AML-193 (cell line): ENCODE measurements at regions not wholly inside any gene's neighbourhood (a gene's known extent, or its start where the extent isn't known, plus 50 kb on each side); places are given as distances from the start of the nearest gene placed in this dataset.

Experiments
- DNase-seq, 2 experiments: peaks; one replicate each; lab custom pipeline; 2025; lab: John Stamatoyannopoulos, UW

DNA sequence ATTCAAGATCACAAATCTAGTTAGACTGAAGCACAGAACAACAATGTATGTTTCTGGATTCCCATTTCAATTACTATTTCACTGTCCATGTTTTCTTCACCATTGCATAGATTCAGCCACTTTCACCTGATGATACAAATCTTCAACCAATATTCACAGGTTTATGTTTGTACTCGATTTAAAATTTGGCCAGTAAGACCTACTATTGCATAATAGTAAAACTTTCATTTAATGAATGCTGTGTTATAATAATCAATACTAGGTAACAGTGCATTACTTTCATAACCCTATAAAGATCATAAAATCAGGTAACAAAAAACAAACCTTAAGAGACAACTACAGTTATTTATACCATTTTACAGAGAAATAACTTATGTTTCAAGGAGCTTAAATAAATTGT is 2209.1 kb downstream of the ARAP2 start:
- no peak for DNase-seq

DNA sequence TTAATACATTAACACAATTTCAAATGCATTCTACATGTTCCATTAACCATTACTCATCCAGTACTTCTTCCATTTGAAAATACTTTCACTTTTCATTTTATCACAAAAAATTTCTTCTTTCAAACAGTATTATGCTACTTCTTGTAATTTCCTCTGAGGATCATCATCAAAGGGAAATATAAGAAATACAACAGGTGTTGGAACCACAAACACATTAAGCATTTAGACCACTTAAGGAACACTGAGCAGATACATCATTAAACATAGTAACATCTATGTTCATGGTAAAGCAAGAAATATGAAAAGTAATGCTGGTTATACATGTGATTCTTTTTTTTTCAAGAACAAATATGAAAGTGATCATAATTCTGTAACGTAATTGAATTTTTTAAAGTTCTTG is 2207.0 kb downstream of the ARAP2 start:
- DNase-seq, result no peak

DNA sequence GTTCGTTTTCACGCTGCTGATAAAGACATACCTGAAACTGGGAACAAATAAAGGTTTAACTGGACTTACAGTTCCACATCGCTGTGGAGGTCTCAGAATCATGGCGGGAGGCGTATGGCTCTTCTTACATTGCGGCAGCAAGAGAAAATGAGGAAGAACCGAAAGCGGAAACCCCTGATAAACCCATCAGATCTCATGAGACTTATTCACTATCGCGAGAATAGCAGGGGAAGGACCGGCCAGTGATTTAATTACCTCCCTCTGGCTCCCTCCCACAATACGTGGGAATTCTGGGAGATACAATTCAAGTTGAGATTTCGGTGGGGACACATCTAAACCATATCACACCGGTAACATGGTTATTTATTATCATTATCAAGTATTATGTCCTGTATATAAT is 2204.5 kb downstream of the ARAP2 start:
- DNase-seq, result no peak

DNA sequence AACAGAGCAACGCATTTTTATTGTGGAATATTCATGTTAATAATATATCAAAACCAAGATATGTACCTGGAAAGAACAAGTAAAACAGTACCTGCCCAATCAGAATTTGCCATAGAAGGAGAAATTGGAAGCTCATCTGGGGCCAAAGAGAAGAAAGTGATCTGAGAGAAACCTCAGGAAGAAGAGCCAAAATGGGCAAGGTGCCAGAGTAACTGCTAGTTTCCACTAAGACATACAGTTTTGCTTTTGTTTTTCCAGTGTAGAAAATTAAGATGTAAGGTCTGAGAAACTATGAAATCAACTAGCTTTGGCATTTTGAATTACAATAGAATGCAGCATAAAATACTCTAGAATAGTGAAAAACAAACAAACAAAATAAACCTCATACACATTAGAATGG is 2201.2 kb downstream of the ARAP2 start:
- no peak for DNase-seq

DNA sequence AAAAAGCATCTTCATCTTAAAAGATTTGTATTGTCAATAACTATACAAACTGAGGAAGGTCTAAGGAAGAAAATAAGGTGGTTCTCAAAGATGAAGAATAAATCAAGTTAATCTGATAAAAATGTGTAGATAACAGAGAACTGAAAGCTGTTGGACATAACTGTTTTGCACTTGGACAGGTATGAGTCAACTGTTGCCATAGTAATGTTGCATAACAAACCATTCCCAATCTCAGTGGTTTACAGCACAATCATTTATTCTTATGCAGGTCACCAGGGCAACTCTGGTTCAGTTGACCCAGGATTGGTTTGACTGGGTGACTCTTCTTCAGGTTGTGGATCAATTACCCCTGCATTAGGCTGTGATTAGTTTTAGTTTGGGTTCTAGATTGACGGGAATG is 2197.7 kb downstream of the ARAP2 start:
- no peak for DNase-seq

DNA sequence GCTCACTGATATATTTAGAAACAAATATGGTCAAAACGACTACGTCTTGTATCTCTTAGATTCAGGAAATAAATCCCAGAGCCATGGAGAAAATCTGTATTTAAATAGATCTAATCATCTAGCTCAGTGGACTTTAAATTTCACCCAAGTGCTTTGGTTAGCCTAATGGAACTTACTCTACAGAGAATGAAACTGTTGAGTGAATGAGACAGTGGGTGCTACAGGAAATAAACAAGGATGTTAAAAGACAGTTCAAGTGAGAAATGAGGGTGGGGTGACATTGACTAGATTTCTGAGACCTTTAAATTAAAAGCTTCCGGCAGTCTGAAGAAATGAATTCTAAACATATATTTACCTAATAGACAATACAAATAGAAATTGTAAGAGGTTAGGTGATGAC is 2197.0 kb downstream of the ARAP2 start:
- no peak for DNase-seq

DNA sequence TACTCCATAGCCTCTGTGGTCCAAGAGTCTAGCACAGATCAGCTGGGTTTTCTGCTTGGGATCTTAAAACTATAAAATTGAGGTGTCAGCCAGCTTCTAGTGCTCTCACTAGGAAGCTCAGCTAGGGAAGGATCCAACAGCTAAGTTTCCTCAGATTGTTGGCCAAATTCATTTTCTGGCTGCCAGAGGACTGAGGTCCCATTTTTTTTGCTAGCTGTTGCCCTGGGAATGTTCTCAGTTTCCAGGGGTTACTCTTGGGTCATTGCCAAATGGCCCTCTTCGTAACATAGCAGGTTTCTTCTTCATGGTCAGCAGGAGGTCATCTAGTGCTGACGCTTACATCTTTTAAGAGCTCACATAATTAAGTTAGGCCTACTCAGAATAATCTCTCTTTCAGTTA is 2178.2 kb downstream of the ARAP2 start:
- no peak for DNase-seq

DNA sequence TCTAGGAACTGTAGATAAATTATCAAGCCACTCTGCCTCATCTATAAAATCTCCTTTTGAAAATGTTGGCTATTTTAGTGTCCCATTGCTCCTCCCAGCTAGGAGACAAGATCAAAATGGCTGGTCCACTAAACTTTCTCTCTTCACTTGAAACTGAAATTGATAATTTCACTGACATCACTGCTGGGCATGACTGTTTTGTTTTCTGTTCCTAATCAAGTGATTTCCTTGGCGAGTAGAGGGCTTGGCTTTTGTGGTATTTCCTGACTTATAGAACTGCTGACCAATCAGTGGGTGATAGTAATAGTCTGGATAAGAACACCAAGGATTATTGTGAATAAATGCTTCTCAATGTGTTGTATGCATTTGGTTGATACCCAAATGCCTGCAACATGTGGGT is 2152.9 kb downstream of the ARAP2 start:
- no peak for DNase-seq

DNA sequence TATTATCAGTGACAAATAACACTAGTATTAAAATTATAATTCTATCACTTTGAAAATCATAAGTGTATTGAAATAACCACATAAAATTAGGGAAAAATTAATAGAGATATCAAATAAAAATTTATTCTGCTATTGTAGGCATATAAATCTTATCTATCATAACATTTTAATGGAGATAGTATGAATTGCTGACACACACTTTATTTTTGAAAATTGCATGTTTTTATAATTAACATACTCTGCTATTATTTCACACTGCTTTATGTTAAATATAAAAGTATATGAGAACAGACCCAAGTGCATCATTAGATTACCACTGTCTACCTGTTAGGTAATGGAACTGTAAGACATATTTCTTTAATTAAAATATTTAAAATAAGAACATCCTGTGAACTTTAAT is 2150.2 kb downstream of the ARAP2 start:
- DNase-seq, result no peak

DNA sequence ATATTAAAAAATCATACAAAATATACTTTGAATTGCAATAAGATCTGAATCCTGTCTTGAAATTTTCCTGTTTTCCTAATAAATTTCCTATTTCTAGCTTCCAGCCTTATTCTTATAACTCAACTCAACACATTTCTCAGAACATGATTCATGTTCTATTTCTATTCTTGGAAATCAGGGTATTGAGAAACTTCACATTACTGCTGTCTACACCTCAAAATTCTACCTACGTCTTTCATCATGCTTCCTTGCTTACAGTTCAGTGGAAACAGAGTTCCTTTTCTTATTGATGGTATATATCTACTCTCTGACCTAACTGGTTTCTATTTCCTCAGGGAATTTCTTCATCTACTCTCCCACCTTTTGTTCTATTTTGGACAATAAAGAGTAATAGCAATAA is 2139.0 kb downstream of the ARAP2 start:
- DNase-seq, result no peak

DNA sequence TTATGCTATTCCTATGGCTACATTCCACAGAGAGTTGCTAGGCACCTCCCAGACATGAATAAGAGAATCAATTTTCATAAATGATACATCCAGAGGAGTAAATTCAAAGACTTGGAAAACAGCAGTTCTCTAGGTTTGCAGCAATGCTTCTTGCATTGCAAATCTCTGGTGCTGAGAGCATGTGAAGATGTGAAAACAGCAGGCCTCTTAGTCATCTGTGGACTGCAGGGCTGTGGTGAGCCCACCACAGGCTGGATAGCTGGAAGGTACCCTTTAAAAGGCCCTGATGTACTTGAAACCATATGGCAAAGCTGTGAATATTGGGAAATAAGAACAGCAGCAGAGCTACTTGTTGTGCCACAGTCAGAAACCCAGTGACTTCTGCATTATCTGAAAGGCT is 2135.9 kb downstream of the ARAP2 start:
- no peak for DNase-seq

DNA sequence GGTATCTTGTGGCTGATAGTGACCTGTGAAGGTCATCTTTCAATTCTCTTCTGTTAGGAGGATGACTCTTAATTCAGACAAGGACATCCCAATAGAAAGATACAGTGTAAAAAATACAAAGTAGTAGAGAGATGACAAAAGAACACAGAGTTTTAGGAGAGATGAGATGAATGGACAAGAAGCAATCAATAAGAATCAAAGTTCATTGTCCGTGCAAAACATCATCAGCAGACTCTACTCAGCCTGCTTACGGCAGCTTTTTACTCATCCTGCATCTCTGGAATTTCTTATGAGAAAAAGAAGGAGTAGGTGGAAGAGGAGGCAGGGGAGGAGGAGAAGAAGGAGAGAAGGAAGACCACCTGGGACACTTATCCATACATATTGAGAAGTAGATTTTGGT is 2131.7 kb downstream of the ARAP2 start:
- no peak for DNase-seq

DNA sequence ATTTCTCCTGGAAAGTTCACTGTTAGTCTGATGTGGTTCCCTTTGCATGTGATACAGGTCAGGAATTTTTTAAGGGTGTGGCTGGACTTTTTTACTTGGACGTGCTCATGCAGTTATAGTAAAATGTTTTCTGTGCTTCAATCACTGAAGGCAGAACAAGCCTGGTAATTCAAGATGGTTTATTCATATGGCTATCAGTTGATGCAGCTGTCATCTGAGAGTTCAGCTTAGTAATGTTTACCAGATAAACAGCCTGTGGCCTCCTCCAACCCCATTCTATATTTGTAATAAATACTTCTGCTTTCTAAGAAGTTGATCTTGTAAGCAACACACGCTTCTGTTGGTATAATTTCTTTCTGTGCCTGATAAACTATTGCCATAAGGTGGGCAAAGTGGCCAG is 2105.9 kb downstream of the ARAP2 start:
- no peak for DNase-seq

DNA sequence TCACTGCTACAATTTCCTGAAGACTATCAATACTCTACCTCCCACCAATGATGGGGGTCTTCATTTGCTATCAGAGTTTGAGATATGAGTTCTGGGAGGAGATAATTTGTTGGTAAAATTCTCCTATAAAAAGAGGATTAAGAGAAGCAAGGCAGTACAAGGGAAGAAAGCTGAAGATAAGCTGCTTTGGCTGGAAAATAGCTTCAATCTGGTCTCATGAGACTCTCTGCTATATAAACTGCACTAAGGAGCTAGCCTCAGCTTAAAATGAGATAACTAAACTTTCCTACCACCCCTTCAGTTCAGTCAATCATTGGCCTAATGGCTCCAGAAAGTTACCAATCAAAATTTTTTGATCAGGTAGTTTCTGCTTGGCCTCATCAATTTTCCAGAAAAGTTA is 2105.0 kb downstream of the ARAP2 start:
- no peak for DNase-seq

DNA sequence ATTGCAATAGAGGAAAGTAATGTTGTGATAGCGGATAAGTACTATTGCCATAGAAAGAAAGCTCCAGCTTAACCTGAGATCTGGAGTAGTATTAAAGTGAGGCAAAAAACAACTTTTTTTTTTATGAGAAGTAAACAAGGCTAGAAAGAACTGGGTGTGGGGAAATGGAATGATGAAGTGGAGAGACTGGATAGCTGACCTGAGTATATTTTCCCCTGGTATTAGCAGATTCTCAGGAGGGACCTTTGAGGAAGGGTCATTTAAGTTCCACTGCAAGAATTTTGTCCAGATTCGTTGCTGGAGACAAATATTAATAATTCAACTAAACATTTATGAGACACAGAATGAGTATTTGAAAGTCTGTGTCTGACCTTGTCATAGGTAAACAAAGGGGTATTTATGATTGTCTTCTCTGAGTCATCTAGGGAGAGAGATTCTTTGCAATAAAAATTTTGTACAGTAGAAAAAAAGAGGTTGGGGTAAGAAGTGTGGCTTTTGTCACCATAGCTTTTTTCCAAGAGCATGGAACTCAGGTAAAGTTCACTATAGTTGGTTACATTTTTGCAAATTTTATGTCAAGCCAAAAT is 2095.9 kb downstream of the ARAP2 start:
- no peak for DNase-seq

DNA sequence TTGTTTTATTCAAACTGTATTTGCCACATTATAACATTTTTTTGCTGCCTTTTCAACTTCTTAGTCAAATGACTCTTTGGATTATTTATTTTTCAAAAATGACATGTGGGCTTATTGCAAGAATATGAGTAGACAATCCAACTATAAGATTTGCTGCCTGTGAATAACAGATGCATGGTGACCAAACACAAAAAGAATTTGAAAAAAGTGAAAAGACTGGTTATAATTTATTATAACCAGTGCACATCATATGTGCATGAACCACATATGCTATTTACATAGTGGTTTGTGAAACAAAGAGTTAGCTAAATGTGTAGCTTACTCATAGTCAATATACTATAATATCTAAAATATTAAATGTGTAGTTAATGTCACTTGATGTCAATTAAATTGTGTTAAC is 2086.8 kb downstream of the ARAP2 start:
- no peak for DNase-seq

DNA sequence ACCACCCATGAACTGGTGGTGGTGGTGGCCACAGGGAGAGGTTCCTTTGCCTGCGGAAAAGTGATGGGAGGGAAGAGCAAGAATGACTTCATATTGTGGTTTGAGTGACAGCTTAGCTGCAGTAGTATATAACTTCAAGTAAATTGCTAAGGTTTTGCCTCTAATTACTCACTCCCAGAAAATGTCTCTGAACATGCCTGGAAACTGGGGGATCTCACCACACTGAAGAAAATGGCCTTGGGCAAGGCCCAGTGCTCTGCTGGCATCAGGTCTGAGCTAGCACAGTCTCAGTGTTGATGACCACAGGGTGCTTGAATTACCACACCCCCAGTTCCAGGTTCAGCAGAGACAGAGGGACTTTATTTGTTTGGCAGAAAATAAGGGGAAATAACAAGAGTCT is 2085.4 kb downstream of the ARAP2 start:
- no peak for DNase-seq

DNA sequence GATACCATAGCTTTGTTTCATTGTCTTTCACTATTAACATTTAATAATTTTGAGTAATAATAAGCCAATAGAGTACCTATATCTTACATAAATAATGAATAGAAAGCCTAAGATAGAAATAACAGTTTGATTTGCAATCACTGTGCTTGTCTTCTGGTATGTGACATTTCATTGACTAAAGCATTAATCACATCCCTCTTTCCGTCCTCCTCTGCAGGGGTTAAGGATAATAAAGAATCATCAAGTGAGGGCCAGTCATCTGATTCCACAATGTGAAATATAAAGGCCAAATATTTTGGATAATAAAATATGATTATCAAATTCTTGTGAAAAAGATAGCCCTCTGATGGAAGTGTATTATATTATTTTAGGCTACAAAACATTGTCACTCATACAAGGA is 2073.4 kb downstream of the ARAP2 start:
- no peak for DNase-seq

DNA sequence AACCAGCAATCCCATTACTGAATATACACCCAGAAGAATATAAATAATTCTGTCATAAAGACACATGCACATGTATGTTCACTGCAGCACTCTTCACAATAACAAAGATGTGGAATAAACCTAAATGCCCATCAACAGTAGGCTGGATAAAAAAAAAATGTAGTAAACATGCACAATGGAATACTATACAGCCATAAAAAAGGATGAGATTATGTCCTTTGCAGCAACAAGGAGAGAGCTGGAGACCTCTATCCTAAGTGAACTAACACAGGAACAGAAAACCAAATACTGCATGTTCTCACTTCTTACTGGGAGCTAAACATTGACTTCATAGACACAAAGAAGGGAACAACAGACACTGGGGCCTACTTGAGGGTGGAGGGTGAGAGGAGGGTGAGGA is 2067.7 kb downstream of the ARAP2 start:
- DNase-seq, result no peak

DNA sequence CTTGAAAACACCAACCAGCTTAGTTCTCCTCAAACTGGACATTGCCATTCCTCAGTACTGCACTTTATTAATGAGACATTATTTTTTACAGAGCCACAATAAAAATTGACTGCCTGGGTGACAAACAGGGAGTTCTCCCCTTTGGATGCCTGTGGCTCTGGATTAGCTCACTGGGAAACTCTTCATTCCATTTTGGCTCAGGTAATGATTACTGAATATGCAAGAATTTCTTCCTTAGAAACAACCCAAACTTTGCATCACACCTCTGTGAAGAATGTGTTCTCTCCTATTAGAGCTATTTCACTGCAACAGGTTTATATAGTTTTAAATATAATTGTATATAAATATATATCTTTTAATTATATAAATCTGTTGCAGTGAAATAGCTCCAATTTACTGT is 2065.8 kb downstream of the ARAP2 start:
- DNase-seq, result no peak

DNA sequence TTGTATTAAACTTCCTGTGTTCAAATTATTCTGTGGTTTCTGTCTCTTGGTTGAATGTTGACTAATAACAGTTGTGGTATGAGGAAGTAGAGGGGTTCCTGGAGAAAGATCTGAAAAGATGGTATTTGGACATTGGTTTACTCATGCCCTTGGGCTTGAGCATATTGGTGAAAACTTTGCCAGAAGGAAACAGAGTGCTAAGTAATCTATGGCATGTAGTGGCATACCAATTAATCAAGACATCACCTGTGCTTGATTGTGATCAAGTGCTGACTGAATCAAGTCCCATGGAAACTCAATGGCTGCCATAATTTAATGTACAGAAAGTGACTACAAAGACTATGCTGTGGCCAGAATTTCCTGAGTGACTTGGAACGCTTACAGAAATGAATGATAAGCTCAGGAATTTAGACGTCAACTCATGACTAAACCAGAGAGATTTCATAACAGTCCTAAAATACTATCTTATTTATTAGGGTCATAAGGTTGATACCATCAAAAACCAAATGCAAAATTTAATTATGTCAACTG is 2062.9 kb downstream of the ARAP2 start:
- no peak for DNase-seq

DNA sequence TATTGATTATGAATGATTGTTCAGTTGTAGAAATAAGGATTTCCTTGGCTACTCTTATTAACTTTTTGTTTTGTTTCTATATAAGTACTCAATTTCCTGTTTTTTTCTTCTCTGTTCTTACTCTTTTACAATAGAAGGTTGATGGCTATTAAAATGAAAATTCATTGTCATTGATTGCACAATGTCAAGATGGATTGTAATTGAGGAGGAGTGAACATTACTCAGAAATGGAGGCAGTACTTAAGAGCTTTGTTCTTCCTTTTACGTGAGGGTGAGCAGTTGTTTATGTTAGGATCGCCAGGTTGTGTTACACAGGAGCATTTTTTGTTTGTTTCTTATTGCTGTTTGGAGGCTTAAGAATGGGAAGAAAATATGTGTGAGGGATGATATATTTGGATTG is 2062.4 kb downstream of the ARAP2 start:
- DNase-seq, result no peak

DNA sequence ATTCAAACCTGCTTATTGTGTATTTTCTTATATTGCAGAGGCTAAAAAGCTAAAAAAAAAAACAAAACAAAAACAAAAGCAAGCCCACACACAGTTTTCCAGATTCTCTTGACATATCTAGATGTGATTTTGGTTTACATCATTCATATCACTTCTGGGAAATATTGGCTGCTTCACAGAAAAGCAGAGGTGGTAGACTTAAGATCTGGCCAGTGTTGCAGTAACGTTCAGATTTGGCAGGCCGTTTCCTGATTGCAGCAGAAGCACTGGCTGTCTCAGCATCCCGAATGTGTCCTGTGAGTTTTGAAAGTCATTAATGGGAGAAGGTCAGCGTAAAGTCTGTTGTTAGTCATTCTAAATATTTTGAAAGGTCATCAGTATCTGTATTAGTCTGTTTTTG is 2062.0 kb downstream of the ARAP2 start:
- no peak for DNase-seq

DNA sequence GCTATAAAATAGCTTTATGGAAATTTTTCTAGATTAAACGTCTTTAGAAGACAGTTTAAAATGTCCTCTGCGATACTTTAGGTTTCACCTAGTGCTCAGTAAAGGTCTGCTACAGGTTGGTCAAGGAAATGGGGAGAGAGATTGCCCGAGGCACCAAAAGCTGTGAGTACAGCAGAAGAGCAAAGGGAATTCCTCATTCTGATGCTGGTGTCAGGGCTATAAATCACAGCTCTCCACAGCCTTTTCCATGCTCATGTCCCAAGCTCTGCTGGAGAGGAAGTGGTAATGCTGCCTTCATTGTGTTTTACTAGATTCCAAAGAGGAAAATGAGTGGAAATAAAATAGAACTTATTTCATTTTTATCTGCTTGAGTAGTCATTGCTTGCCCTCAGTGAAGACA is 2060.4 kb downstream of the ARAP2 start:
- DNase-seq, result no peak

DNA sequence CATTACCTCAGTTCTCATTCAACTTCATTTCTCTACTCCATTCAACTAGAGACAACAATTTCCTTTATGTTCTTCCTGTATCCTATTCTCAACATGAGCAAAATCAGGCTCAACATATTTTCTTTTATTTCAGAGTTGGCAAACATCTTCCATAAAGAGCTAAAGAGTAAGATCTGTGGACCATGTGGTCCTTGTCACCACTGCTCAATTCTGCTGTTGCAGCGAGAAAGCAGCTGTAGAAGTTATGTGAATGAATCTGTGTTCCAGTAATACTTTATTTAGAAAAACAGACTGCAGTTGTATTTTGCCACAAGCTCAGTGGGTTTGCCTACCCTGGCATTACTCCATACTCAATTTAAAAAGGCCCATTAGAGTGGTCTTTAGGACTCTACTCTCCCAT is 2057.3 kb downstream of the ARAP2 start:
- no peak for DNase-seq
